T-helper 2 cell treated with Interferon-gamma antibody and Interleukin-4, amounts not matched to agents 5 μg/mL and 100 μg/mL, for 36 hours (primary cell): ENCODE measurements at regions not wholly inside any gene's neighbourhood (a gene's known extent, or its start where the extent isn't known, plus 50 kb on each side); places are given as distances from the start of the nearest gene placed in this dataset.

Experiments
- DNase-seq: peaks from one replicate; pipeline ENCODE4 v3.0.0; 2021; ENCODE audit warnings: low spot score
- H3K27ac Mint-ChIP-seq: one replicate; pipeline ENCODE4 v1.8.0; 2021; ENCODE audit warnings: mild to moderate bottlenecking, mixed read lengths
- H3K27me3 Mint-ChIP-seq: one replicate; pipeline ENCODE4 v1.8.0; 2021; ENCODE audit warnings: low read depth, mixed read lengths
- H3K36me3 Mint-ChIP-seq: one replicate; pipeline ENCODE4 v1.8.0; 2021; ENCODE audit warnings: low read depth, mixed read lengths
- H3K4me1 Mint-ChIP-seq: one replicate; pipeline ENCODE4 v1.8.0; 2021; ENCODE audit warnings: low read depth, mixed read lengths
- H3K4me3 Mint-ChIP-seq: one replicate; pipeline ENCODE4 v1.8.0; 2022; ENCODE audit warnings: mild to moderate bottlenecking, moderate library complexity, mixed read lengths
- H3K9me3 Mint-ChIP-seq: one replicate; pipeline ENCODE4 v1.8.0; 2021; ENCODE audit warnings: mixed read lengths

- Mint-ChIP-seq H3K9me3 (no peaks in the 10 kb centered on the region), H3K27me3 (peaks cover 32% of the 10 kb centered on the region), H3K27ac (no peak overlapping the region), H3K4me3 (no peak overlapping the region), H3K4me1 (peaks cover 2% of the 10 kb centered on the region), H3K36me3 (no peaks in the 10 kb centered on the region)
- no peak for DNase-seq
Measured at GRCh38 chr16:85465328-85466303, 147.5 kb upstream of the GSE1 start.

- no peak overlapping the region for H3K27ac Mint-ChIP-seq
- H3K27me3 Mint-ChIP-seq: peaks cover 27% of the 10 kb centered on the region
- no peaks in the 10 kb centered on the region for H3K9me3 Mint-ChIP-seq
- no peak overlapping the region for H3K4me3 Mint-ChIP-seq
- no peaks in the 10 kb centered on the region for H3K36me3 Mint-ChIP-seq
- DNase-seq: no peak
- peaks cover 2% of the 10 kb centered on the region for H3K4me1 Mint-ChIP-seq
Measured at GRCh38 chr16:85466304-85466700, 146.8 kb upstream of the GSE1 start.

- no peak overlapping the region for H3K4me3 Mint-ChIP-seq
- H3K36me3 Mint-ChIP-seq: no peaks in the 10 kb centered on the region
- no peak overlapping the region for H3K27ac Mint-ChIP-seq
- H3K27me3 Mint-ChIP-seq: peaks cover 27% of the 10 kb centered on the region
- no peak for DNase-seq
- no peaks in the 10 kb centered on the region for H3K9me3 Mint-ChIP-seq
- H3K4me1 Mint-ChIP-seq: peaks cover 2% of the 10 kb centered on the region
Measured at GRCh38 chr16:85466989-85467388, 146.1 kb upstream of the GSE1 start.

- H3K27ac Mint-ChIP-seq: no peak overlapping the region
Measured at GRCh38 chr16:85469929-85470590, 143.1 kb upstream of the GSE1 start.

GRCh38 chr16:85470873-85471272, 142.2 kb upstream of the GSE1 start:
- Mint-ChIP-seq H3K9me3 (no peaks in the 10 kb centered on the region), H3K27ac (no peak overlapping the region), H3K36me3 (no peaks in the 10 kb centered on the region), H3K4me1 (no peaks in the 10 kb centered on the region), H3K27me3 (peaks cover 5% of the 10 kb centered on the region), H3K4me3 (no peak overlapping the region)
- no peak for DNase-seq

More at GRCh38 chr16:85469929-85470590, 143.1 kb upstream of the GSE1 start:
- Mint-ChIP-seq H3K4me3 (no peak overlapping the region), H3K36me3 (no peaks in the 10 kb centered on the region), H3K4me1 (no peaks in the 10 kb centered on the region), H3K27me3 (peaks cover 9% of the 10 kb centered on the region), H3K9me3 (no peaks in the 10 kb centered on the region)
- no peak for DNase-seq

GRCh38 chr16:85471469-85472431, 141.4 kb upstream of the GSE1 start:
- Mint-ChIP-seq H3K4me1 (no peaks in the 10 kb centered on the region), H3K27ac (no peak overlapping the region), H3K36me3 (no peaks in the 10 kb centered on the region), H3K27me3 (peaks cover 5% of the 10 kb centered on the region), H3K4me3 (no peak overlapping the region), H3K9me3 (no peaks in the 10 kb centered on the region)
- no peak for DNase-seq

- H3K4me3 Mint-ChIP-seq: no peak overlapping the region
- H3K4me1 Mint-ChIP-seq: no peaks in the 10 kb centered on the region
Measured at GRCh38 chr16:85472514-85472913, 140.6 kb upstream of the GSE1 start.

GRCh38 chr16:85473323-85473722, 139.8 kb upstream of the GSE1 start:
- no peaks in the 10 kb centered on the region for H3K9me3 Mint-ChIP-seq
- no peaks in the 10 kb centered on the region for H3K36me3 Mint-ChIP-seq
- no peaks in the 10 kb centered on the region for H3K4me1 Mint-ChIP-seq
- no peak overlapping the region for H3K27ac Mint-ChIP-seq
- H3K27me3 Mint-ChIP-seq: no peaks in the 10 kb centered on the region
- DNase-seq: no peak
- H3K4me3 Mint-ChIP-seq: no peak overlapping the region

More at GRCh38 chr16:85472514-85472913, 140.6 kb upstream of the GSE1 start:
- Mint-ChIP-seq H3K27ac (no peak overlapping the region), H3K36me3 (no peaks in the 10 kb centered on the region), H3K9me3 (no peaks in the 10 kb centered on the region), H3K27me3 (peaks cover 2% of the 10 kb centered on the region)
- DNase-seq: no peak

- H3K36me3 Mint-ChIP-seq: no peaks in the 10 kb centered on the region
- no peaks in the 10 kb centered on the region for H3K9me3 Mint-ChIP-seq
- H3K4me3 Mint-ChIP-seq: no peak overlapping the region
- no peaks in the 10 kb centered on the region for H3K4me1 Mint-ChIP-seq
- H3K27ac Mint-ChIP-seq: no peak overlapping the region
- no peak for DNase-seq
- H3K27me3 Mint-ChIP-seq: no peaks in the 10 kb centered on the region
Measured at GRCh38 chr16:85473909-85474620, 139.1 kb upstream of the GSE1 start.

GRCh38 chr16:85474621-85475217, 138.4 kb upstream of the GSE1 start:
- no peaks in the 10 kb centered on the region for H3K9me3 Mint-ChIP-seq
- H3K27ac Mint-ChIP-seq: no peak overlapping the region
- no peak overlapping the region for H3K4me3 Mint-ChIP-seq
- DNase-seq: no peak
- H3K36me3 Mint-ChIP-seq: no peaks in the 10 kb centered on the region
- no peaks in the 10 kb centered on the region for H3K27me3 Mint-ChIP-seq
- H3K4me1 Mint-ChIP-seq: no peaks in the 10 kb centered on the region

GRCh38 chr16:85475233-85475632, 137.9 kb upstream of the GSE1 start:
- no peaks in the 10 kb centered on the region for H3K9me3 Mint-ChIP-seq
- H3K4me3 Mint-ChIP-seq: no peak overlapping the region
- no peak overlapping the region for H3K27ac Mint-ChIP-seq
- DNase-seq: no peak
- no peaks in the 10 kb centered on the region for H3K27me3 Mint-ChIP-seq
- no peaks in the 10 kb centered on the region for H3K4me1 Mint-ChIP-seq
- H3K36me3 Mint-ChIP-seq: no peaks in the 10 kb centered on the region

- H3K36me3 Mint-ChIP-seq: no peaks in the 10 kb centered on the region
- H3K9me3 Mint-ChIP-seq: no peaks in the 10 kb centered on the region
- no peaks in the 10 kb centered on the region for H3K27me3 Mint-ChIP-seq
- H3K27ac Mint-ChIP-seq: no peak overlapping the region
- no peaks in the 10 kb centered on the region for H3K4me1 Mint-ChIP-seq
- H3K4me3 Mint-ChIP-seq: no peak overlapping the region
- DNase-seq: no peak
Measured at GRCh38 chr16:85475691-85476300, 137.3 kb upstream of the GSE1 start.
